Activated naive CD4-positive, alpha-beta T cell treated with Interleukin-2 at 50 U/mL for 16 hours (primary cell): ENCODE measurements at regions not wholly inside any gene's neighbourhood (a gene's known extent, or its start where the extent isn't known, plus 50 kb on each side); places are given as distances from the start of the nearest gene placed in this dataset.

Source experiments
- DNase-seq: peaks from one replicate; pipeline ENCODE4 v3.0.0-alpha.2; 2020

GRCh38 chr1:187326557-187326956, 497.8 kb downstream of the PLA2G4A start:
- no peak for DNase-seq

DNA sequence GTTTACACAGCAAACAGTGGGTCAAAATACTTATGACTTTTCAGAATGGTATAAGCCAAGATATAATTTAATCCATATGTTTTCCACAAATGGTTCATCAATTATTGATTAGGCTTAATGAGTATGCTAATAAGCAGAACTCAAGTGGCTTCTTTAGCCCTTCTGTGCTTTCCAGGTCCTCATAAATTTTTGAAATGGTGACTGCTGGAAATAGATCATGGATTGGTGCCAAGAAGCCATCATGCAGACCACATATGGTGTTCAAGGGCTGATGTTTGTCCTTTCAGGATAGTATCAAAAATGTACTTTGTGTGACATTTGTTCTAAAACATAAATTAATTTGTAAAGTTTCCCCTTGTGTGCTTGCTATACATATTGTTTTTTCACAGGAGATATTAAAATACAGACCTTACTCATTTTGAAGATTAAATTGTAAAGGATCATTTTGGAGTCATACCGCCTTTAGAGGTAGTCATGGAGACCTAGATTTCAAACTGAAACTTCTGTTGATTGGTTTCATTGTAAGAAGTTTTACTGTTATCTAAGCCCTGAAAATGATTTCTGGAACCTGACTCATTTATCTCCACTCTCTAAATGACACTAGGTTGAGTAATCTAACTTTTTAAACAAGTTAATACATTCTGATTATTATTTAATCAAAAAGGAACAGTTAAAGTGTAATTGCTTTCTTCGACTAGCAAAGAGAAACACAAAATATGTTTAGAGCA, 507.9 kb downstream of the PLA2G4A start:
- DNase-seq: no peak

DNA sequence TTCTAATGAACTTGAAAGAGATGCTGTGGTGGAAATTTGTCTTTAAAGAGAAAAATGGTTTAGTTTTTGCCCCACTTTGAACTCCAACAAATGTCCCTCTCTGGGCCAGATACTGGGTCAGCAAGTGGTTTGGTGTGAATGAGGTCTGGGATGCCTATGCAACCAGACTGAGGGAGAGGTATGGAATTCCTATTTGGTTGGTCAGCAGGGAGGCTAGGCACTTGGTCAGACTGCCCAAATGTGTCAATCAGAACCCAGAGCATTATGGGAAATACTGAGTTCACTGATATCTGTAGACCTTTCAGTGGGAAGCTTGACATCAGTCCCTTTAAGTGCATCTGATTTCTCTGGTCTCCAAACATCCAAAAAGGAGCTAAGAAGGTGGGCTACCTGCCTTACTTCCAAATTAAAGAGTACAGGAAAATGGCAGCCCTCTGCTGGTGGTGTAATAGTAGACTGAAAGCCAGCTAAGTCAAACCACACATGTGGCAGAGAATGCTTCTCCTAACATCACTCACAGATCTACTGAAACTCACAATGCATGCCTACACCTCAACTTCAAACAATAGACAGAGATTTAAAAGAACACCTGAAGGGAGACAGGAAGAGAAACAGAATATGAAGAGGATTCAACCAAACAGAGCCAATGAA, 510.1 kb downstream of the PLA2G4A start:
- DNase-seq: no peak

- no peak for DNase-seq
These were observed 513.7 kb downstream of the PLA2G4A start for GRCh38 chr1:187342495-187342894.

GRCh38 chr1:187374082-187374481, 545.3 kb downstream of the PLA2G4A start:
- DNase-seq: no peak

- no peak for DNase-seq
These were observed 546.0 kb downstream of the PLA2G4A start for GRCh38 chr1:187374742-187375141.

- no peak for DNase-seq
These were observed 554.6 kb downstream of the PLA2G4A start for GRCh38 chr1:187383366-187383765.

DNA sequence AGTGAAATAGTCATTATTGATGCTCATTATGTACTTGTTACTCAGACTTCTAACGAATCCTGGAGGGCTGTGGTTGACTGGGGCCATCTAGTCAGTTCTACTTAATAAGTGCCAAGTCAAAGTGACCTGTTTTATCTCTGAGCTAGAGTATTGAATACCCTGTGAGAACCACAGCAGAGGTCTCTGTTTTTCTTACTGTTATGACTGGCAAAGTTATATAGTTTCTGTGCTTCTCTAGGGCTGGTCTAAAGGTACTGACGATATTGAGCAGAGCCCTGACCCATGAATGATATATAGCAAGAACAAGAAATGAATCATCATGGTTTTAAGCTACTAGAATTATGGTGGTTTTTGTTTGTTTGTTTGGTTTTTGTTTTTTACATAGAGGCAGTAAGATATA, 555.8 kb downstream of the PLA2G4A start:
- no peak for DNase-seq

DNA sequence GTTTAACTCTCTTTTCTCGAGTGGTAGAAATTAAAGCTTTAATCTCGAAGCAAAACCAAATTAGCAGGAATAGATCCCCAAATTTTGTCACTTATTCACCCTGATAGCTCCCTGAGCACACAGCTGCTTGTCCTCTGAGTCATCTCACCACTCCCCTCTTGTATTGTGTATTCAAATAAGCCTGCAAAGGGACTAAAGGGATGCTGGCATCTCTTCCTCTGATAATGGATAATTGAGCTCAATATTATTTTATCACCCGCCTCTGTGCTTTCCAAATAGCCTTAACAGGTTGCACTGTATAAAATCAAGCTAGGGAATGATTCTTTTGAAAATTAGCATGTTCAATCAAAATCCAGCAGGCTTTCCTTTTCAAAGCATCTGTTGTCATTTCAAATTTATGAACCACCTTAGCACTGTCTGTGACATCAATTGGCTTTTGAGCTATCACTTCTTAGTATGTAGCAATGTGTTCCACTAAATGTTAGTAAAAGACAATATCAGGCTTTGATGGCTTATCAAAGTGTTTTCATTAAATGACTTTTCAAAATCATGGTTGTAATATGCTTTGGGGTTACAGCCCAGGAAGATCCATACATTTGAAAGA, 561.6 kb downstream of the PLA2G4A start:
- DNase-seq: no peak

DNA sequence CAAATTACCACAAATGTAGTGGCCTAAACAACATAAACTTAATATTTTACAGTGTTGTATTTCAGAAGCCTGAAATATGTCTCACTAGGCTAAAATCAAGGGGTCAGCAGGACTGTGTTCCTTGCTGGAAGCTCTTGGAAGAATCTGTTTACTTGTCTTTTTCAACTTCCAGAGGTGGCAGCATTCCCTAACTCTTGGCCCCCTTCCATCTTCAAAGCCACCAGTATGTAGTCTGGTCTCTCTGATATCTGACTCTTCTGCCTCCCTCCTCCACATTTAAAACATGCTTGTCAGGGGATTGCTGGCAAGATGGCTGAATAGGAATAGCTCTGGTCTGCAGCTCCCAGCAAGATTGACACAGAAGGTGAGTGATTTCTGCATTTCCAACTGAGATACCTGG, 567.5 kb downstream of the PLA2G4A start:
- DNase-seq: no peak

GRCh38 chr1:187396929-187397796, 568.4 kb downstream of the PLA2G4A start:
- no peak for DNase-seq

GRCh38 chr1:187408212-187409004, 579.7 kb downstream of the PLA2G4A start:
- no peak for DNase-seq

DNA sequence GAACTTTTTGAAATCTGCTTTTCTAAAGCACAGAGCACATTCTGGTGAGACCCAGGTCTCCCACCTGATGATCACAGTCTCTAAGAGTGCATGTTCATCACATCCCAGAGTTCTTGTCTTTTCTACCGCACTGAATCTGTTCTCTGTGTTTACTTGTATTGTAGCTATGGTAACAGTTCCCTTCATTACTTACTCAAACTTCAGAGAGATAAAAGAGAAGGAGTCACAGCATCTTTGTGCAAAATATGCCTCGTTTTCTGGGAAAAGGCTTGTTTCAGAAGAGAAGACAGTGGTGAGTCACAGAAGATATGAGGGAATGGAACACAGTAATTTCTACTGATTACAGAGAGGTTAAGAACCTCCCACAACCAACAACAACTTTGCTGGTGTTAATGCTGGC, 580.6 kb downstream of the PLA2G4A start:
- no peak for DNase-seq

GRCh38 chr1:187411118-187411517, 582.4 kb downstream of the PLA2G4A start:
- DNase-seq: no peak

DNA sequence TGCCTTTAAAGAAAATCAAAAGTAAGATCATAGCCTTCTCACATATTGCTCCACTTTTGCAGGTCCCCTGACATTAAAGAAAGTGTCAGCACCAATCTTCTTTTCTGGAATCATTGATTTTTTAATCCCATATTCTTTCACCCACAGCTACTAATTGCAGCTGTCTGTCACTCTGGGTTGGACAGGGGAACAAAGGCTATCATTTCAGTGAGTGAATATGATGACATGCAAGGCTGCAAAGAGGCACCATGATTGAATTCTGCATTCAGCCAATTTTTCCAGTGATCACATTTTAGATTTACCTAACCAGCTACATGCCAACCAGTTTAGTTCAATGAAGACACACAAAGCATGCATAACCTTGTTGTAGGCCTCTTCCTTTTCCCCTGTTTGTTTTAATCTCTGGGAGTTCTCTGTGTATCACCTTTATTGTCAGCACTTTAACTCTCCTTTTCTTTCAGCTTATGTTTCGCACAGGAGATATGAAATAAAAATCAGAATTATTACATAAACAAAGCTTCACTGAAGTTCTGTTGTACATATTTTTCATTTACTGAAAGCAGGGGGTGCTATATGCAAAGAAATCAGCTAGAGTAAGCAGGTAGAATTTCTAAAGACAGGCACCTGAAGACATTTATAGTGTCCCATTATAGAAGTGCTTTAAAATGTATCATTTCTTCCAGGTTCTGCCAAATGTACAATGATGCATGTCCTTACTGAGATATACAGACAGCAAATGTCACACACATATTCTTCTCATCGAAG, 584.8 kb downstream of the PLA2G4A start:
- DNase-seq: no peak

- DNase-seq: no peak
These were observed 586.3 kb downstream of the PLA2G4A start for GRCh38 chr1:187415065-187415464.

- no peak for DNase-seq
These were observed 588.8 kb downstream of the PLA2G4A start for GRCh38 chr1:187417520-187417919.

DNA sequence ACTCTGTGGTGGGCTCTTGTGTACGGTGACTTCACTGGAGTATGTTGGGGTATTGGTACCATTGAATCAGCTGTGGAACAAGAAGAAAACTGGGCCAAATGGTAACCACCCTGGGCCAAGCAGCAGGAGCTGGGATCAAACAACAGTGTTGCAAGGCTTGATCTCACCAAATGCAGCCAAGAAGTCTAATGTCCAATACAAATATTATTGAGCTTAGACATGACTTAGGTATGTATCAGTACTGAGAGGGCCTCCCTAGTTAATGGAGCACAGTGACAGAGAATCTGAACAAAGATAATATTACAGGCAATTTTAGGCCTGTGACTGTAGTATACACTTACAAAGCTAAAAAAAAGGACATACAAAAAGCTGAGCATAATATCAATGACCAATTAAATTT, 604.8 kb downstream of the PLA2G4A start:
- no peak for DNase-seq

DNA sequence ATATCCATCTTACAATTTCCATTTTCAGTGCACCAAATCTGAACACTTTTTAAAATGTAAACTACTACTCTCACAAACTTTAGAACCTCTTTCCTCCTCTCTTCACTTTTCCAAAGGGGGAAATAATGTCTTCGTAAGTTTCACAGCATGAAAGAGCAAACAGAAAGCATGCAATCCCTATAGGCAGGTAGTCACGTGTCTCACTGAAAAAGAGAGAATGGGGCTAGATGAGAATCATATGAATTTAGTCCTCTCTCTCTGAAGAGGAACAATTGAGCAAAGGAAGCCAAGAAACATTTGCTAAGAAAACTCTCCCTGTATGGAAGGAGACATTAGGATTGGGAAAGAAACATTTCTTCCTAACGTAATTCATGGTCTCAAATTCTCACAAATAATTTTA, 613.9 kb downstream of the PLA2G4A start:
- DNase-seq: no peak

DNA sequence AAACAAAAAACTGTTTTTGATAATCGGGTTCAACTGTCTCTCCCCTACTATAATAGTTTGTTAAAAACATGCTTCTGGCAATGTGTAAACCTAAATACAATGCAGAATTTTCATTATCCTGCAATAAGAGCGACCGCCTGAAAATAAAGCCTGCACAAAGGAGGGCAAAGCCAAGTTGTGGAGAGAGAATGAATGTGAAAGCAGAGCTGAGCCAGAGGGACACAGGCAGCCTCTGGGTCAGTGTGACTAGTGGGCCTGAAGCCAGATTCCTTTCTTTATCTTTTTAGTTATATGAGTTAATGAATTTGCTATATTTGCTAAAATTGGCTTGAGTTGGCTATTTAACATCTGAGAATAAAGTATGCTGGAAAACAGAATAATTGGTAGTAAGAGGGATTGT, 615.2 kb downstream of the PLA2G4A start:
- DNase-seq: no peak

GRCh38 chr1:187445066-187445465, 616.3 kb downstream of the PLA2G4A start:
- DNase-seq: no peak

DNA sequence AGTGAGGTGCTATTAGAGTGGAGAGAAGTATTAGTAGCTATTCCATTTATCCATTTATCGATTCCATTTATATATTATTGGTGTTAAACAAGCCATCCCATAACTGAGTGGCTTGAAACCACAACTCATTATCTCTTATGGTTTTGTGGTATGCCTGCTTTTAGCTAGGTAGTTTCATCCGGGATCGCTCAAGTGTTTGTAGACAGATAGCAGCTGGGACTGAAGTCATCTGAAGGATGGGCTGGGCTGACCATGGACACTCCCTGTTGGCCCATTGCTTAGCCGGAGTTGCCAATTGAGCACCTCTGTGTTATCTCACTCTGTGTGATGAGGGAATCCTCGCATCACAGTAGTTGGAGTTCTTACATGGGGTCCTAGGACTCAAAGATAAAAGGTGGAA, 622.5 kb downstream of the PLA2G4A start:
- DNase-seq: no peak
